Gastroesophageal sphincter (tissue), 3 donors: ENCODE measurements at regions not wholly inside any gene's neighbourhood (a gene's known extent, or its start where the extent isn't known, plus 50 kb on each side); places are given as distances from the start of the nearest gene placed in this dataset.

Experiments
- POLR2A ChIP-seq, 2 donors: fragments of 450-650 bp; IDR thresholded peaks; one replicate each; pipeline ENCODE4 v1.6.1; 2017; ENCODE audit warnings: antibody characterized with exemption in 2 of 2, mild to moderate bottlenecking in 2 of 2, moderate library complexity in 1 of 2
- TF ChIP-seq, protein P1 (sequence below), 4 experiments: fragments of 200-600 bp in 2 of 4; fragments of 450-650 bp in 2 of 4; sonication (generic) in 1 of 4; IDR thresholded peaks; one replicate each; pipeline ENCODE4 v1.5.1; 2017 to 2019; ENCODE audit warnings: antibody characterized with exemption in 4 of 4, mild to moderate bottlenecking in 2 of 4, moderate library complexity in 2 of 4

DNA sequence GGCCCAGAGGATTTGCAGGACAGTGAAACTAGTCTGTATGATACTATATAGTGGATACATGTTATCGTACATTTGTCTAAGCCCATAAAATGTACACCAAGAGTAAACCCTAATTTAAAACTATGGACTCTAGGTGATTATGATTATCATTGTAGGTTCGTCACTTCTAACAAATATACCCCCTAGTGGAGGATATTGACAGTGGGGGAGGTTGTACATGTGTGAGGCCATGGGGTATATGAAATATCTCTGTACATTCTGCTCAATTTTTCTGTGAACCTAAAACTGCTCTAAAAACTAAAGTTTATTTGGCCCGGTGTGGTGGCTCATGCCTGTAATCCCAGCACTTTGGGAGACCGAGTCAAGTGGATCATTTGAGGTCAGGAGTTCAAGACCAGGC, 81.2 kb upstream of the CAB39 start:
- TF ChIP-seq POLR2A (IDR thresholded peaks at IDR 0.05): no peak
- TF ChIP-seq, protein P1, sequence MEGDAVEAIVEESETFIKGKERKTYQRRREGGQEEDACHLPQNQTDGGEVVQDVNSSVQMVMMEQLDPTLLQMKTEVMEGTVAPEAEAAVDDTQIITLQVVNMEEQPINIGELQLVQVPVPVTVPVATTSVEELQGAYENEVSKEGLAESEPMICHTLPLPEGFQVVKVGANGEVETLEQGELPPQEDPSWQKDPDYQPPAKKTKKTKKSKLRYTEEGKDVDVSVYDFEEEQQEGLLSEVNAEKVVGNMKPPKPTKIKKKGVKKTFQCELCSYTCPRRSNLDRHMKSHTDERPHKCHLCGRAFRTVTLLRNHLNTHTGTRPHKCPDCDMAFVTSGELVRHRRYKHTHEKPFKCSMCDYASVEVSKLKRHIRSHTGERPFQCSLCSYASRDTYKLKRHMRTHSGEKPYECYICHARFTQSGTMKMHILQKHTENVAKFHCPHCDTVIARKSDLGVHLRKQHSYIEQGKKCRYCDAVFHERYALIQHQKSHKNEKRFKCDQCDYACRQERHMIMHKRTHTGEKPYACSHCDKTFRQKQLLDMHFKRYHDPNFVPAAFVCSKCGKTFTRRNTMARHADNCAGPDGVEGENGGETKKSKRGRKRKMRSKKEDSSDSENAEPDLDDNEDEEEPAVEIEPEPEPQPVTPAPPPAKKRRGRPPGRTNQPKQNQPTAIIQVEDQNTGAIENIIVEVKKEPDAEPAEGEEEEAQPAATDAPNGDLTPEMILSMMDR (IDR thresholded peaks at IDR 0.05): no peak
